HG03139 (cell line): ENCODE measurements at regions not wholly inside any gene's neighbourhood (a gene's known extent, or its start where the extent isn't known, plus 50 kb on each side); places are given as distances from the start of the nearest gene placed in this dataset.

Experiments used
- ATAC-seq: cut with Tn5 transposase; IDR thresholded peaks from one replicate; pipeline ENCODE4 v1.9.1; 2021; ENCODE audit not compliant: unreplicated experiment

- ATAC-seq = no peak
Observed at GRCh38 chr1:193799948-193800690, 613.7 kb upstream of the B3GALT2 start.

GRCh38 chr1:193799371-193799770 is 613.0 kb upstream of the B3GALT2 start:
- no peak for ATAC-seq

- ATAC-seq = no peak
Observed at GRCh38 chr1:193794239-193794638, 607.8 kb upstream of the B3GALT2 start.

- no peak for ATAC-seq
Observed at GRCh38 chr1:193791746-193792145, 605.3 kb upstream of the B3GALT2 start.

DNA sequence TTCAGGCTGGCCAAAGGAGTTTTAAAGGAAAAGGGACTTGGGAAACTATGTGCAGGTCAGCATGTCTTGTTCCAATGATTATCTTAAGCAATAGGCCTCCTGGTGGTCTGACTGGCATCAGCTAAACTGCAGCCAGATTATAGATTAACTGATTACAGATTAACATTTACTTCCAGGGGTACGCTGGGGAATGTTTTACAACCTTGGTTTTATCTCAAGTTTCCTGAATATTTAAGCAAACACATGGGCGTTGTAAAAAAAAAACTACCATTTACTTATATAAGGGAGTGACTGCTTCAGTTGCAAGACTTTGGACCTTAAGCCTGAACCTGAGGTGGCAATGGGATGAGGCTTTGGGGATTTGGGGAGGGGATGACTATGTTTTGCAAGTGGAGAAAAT is 600.6 kb upstream of the B3GALT2 start:
- ATAC-seq = no peak

DNA sequence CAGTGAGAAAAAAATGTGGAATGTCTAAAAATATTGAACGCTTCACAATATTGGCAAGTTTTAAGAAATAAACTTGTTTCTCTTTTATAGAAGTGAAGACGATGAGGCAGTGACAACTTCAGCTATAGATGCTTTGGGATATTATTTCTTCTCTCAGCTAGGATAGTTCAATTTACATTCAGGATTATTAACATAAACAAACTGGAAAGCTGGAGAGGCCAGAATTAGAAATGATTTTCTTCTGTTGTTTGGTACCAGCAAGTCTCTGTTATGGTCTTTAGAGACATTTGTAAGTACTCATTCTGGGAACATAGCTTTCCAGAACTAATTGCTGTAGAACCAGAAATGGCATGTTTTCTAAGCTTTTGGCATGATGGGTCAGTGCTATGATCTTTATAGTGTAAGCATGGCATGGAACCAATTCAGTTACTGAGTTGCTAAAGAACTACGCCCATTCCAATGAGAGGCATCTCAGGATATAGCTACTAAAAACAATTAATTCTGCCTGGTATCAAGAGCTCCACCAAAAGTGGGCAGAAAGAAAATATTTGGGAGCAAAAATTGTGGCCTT is 599.5 kb upstream of the B3GALT2 start:
- ATAC-seq = no peak

- ATAC-seq = no peak
Observed at GRCh38 chr1:193774536-193775323, 588.3 kb upstream of the B3GALT2 start.

- no peak for ATAC-seq
Observed at GRCh38 chr1:193771596-193771995, 585.2 kb upstream of the B3GALT2 start.

- ATAC-seq = no peak
Observed at GRCh38 chr1:193769651-193770050, 583.2 kb upstream of the B3GALT2 start.

DNA sequence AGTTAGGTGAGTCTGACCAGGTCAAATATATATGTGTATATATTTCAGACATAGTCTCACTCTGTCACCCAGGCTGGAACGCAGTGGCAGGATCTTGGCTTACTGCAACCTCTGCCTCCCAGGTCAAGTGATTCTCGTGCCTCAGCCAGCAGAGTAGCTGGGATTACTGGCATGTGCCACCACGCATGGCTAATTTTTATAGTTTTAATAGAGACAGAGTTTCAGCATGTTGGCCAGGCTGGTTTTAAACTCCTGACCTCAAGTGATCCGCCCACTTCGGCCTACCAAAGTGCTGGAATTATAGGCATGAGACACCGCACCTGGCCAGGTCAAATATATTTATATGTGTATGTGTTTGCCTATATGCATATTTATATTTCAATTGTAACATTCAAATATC is 581.5 kb upstream of the B3GALT2 start:
- ATAC-seq = no peak

- no peak for ATAC-seq
Observed at GRCh38 chr1:193766329-193766728, 579.9 kb upstream of the B3GALT2 start.

GRCh38 chr1:193763266-193763665 is 576.9 kb upstream of the B3GALT2 start:
- no peak for ATAC-seq

- no peak for ATAC-seq
Observed at GRCh38 chr1:193762236-193762635, 575.8 kb upstream of the B3GALT2 start.

DNA sequence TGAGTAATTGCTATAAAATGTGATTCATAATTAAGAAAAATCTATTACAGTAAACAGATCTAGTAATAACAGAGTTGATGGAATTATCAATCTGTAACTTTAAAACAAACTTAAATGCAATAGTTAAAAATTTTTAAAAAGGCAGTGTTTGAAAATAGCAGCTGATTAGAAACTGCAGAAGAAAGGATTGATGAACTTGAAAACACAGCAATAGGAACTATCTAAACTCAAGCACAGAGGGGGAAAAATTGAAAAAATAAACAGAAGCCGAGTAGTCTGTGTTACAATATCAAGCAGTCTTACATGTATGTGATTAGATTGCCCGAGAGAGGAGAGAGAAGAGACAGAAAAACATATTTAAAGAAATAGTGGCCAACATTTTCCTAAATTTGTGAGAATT is 569.0 kb upstream of the B3GALT2 start:
- no peak for ATAC-seq

- ATAC-seq = no peak
Observed at GRCh38 chr1:193754732-193755427, 568.5 kb upstream of the B3GALT2 start.

- no peak for ATAC-seq
Observed at GRCh38 chr1:193754151-193754550, 567.7 kb upstream of the B3GALT2 start.

DNA sequence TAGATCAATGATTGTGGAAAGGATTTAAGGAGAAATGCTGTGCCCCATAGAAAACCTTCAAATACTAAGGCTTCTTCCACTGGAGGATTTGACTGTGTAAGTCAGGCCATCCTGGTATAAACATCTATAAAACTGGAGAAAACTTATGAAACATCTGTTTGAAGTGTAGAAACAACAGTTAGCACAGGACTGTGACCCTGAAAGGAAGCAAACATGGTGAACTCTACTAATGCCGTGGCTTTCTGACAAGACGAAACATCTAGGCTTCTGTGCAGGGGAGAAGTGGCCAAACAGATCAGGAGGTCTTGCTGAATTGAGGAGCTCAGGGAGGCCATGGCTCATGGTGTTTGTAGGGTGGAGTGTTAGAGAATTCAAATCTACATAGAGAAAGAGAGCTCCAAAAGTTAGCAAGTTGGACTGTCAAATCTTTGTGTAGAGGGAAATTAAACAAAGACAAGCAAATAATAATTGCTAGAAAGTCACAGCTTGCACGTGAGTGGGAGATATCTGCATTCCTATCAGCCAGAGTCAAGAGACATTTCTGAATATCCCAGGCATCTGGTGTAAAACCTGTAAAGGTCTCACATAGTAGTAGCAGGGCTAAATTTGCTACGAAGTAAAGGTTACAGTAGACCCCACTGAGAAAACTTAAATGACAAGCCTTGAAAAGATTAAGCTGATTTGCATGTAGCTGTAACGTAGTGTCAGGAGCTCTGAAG is 566.8 kb upstream of the B3GALT2 start:
- no peak for ATAC-seq

DNA sequence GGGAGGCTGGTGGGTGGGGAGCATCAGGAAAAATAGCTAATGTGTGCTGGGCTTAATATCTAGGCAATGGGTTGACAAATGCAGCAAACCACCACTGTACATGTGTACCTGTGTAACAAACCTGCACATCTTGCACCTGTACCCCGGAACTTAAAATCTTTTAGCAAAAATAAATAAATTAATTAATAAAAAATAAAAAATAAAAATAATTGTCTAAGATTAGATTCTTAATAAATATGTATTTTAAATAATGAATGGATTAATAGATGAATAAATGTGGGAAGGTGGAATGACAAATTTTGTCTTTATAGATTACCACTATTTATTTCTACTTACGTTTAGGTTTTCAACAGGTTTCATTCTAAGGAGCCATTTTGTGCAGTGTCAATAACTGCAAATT is 563.5 kb upstream of the B3GALT2 start:
- ATAC-seq = no peak

GRCh38 chr1:193747579-193747978 is 561.2 kb upstream of the B3GALT2 start:
- no peak for ATAC-seq

DNA sequence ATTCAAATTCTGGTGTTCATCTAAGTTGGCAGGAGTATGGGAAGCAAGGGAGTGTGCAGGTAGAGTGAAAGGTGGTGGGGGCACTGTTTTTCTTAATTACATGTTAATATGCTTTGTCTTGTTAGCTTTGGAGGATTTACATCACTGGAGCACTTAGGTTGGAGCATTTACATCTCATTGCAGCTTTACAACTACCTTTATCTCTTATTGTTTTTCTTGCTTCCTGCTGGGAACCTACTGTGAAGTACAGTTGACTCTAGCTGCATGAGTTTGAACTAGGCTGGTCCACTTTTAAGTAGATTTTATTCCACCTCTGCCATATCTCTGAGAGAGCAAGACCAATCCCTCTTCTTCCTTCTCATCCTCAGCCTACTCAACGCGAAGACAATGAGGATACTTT is 554.8 kb upstream of the B3GALT2 start:
- ATAC-seq = no peak

DNA sequence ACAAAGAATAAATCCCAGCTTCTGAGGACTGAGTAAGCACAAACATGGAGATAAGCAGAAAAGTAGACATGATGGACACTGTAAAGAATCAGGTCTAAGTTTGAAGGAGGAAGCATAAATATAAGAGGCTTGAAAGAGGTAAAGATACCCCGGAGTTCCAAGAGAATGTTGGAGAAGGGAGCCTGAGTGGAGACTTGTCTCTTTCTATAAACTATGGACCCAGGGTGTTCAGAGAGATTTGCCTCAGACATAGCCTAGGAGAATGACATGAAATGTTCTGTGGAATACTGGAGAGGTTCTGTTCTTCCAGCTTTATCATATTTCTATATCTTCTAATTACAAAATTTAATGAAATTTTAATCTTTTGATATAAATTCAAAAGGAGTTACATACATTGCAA is 554.3 kb upstream of the B3GALT2 start:
- no peak for ATAC-seq
